ENCODE measurements at regions not wholly inside any gene's neighbourhood (a gene's known extent, or its start where the extent isn't known, plus 50 kb on each side); places are given as distances from the start of the nearest gene placed in this dataset.

DNA sequence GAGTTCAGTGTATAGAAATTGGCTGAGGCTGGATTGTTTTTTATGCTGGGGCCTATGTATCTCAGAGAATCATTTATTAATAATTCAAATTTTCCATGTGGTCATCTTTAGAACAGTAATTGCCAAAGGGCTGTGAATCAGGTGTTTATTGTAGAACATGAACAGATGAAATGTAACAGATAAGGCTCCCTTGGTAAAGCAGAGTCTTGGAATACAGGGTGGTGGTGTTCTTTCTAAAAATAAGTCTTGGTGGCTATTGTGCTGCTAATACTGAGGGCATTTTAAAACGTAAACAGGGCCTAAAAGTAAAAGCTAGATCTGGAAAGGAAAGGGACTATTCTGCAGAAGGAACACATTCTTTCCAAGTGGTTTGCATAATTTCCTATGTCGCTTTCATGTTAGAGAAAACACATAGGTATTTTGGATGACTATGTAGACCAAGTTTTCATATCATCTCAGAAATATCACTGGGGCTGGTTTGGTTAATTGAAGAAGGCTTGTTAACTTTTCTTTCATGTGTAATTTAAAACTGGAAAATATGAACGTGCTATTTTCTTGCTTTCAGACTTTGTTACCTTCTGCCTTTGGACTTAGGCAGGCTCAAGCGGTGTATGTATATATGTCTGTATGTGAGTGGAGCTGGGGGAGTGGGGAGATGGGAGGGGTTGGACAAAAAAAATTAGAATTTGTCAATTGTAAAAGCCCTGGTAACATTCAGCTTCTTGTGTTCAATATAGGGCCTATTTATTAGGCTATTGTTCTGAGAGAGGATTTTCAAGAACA lies 119.9 kb upstream of the ANKRD55 start:
- no peak for TF ChIP-seq EZH2 (IDR thresholded peaks at IDR 0.05; ENCODE audit: insufficient read depth, poor library complexity, severe bottlenecking)
- no peak for TF ChIP-seq EZH2phosphoT487 (IDR thresholded peaks at IDR 0.05; ENCODE audit: insufficient read depth, low read depth)

Measured in GM23248 (cell line).